HepG2 (cell line): ENCODE measurements at regions not wholly inside any gene's neighbourhood (a gene's known extent, or its start where the extent isn't known, plus 50 kb on each side); places are given as distances from the start of the nearest gene placed in this dataset.

Experiments used
- ASH2L ChIP-seq: fragments of 300-600, 200-600 bp; sonication (generic); IDR thresholded peaks from 2 replicates; pipeline ENCODE4 v1.7.0; 2017; ENCODE audit warnings: low read depth, mild to moderate bottlenecking, moderate library complexity, mixed read lengths, low read length; ENCODE audit not compliant: insufficient read length
- ELF4 ChIP-seq: sonication (generic); formaldehyde crosslinking; IDR thresholded peaks from 2 replicates; pipeline ENCODE4 v1.5.0; 2020; ENCODE audit warnings: missing genetic modification reagents, mild to moderate bottlenecking, moderate library complexity, borderline replicate concordance
- ETV6 ChIP-seq: sonication (generic); formaldehyde crosslinking; conservative IDR thresholded peaks from 2 replicates; pipeline ENCODE4 v1.4.0; 2020; ENCODE audit warnings: missing genetic modification reagents
- FOSL1 ChIP-seq: sonication (generic); formaldehyde crosslinking; IDR thresholded peaks from 2 replicates; pipeline ENCODE4 v1.9.0; 2021; ENCODE audit warnings: missing genetic modification reagents, borderline replicate concordance
- RAD21 ChIP-seq: fragments of 450-650 bp; formaldehyde crosslinking; IDR thresholded peaks from 2 replicates; pipeline ENCODE4 v1.5.0; 2020; ENCODE audit warnings: mild to moderate bottlenecking
- SMARCE1 ChIP-seq: fragments of 450-650 bp; IDR thresholded peaks from 2 replicates; pipeline ENCODE4 v1.6.1; 2017; ENCODE audit warnings: borderline replicate concordance
- ZNF841 ChIP-seq: sonication (generic); formaldehyde crosslinking; IDR thresholded peaks from 2 replicates; pipeline ENCODE4 v1.8.1; 2023; ENCODE audit warnings: missing genetic modification reagents, borderline replicate concordance

DNA sequence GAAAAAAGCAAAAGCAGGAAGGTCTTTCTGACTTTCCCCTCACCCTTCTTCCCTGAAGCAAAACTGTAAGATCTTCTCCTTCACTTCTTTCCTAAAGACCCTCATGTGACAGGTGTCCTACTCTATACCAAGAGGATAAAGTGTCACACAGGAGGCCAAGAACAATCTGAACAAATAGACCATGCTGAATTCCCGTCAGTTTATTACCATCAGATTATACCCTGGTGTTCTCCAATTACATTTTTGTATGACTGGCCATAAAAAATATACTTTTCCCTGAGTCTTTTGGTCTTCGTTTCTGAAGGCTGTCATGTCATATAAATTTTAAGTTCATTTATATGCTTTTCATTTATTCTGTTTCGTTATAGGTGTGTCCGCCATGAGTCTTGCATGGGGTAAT lies 371.4 kb upstream of the CNTN4 start:
- TF ChIP-seq RAD21 (CRISPR knock-in tag) = no peak
- no peak for TF ChIP-seq ASH2L
- TF ChIP-seq ELF4 (CRISPR knock-in tag) = no peak
- TF ChIP-seq SMARCE1 = no peak
- no peak for TF ChIP-seq ZNF841 (CRISPR knock-in tag)
- TF ChIP-seq ETV6 (CRISPR knock-in tag) = no peak
- no peak for TF ChIP-seq FOSL1 (CRISPR knock-in tag)
